Keratinocyte (primary cell): ENCODE measurements at regions not wholly inside any gene's neighbourhood (a gene's known extent, or its start where the extent isn't known, plus 50 kb on each side); places are given as distances from the start of the nearest gene placed in this dataset.

Experiments used
- DNase-seq: peaks from one replicate; pipeline ENCODE4 v3.0.0-alpha.2; 2011; ENCODE audit warnings: low read depth, missing footprints, low spot score
- FAIRE-seq: peaks from 2 replicates; lab custom pipeline; 2011; peaks lifted over from hg19 to GRCh38; lab: Jason Lieb, UNC
- H2AFZ ChIP-seq: 2 replicates; pipeline ENCODE4 v1.6.0; 2012; ENCODE audit warnings: low read length, control low read depth, inconsistent platforms; ENCODE audit not compliant: control insufficient read depth
- H3K27ac ChIP-seq: 2 replicates; pipeline ENCODE4 v1.5.1; 2011; ENCODE audit warnings: low read length; ENCODE audit not compliant: control insufficient read depth, insufficient read depth
- H3K27me3 ChIP-seq: 3 replicates; pipeline ENCODE4 v1.6.0; 2011; ENCODE audit warnings: low read length; ENCODE audit not compliant: control insufficient read depth, insufficient read depth; ENCODE audit errors: extremely low read depth
- H3K36me3 ChIP-seq, 2 experiments: 2 replicates in 1 of 2; 3 replicates in 1 of 2; pipeline ENCODE4 v1.5.1; 2011; ENCODE audit warnings: low read length in 2 of 2, mild to moderate bottlenecking in 1 of 2; ENCODE audit not compliant: control insufficient read depth in 2 of 2, insufficient read depth in 2 of 2; ENCODE audit errors: extremely low read depth in 1 of 2
- H3K4me1 ChIP-seq: 3 replicates; pipeline ENCODE4 v1.5.1; 2011; ENCODE audit warnings: low read length; ENCODE audit not compliant: control insufficient read depth, insufficient read depth; ENCODE audit errors: extremely low read depth
- H3K4me2 ChIP-seq: 3 replicates; pipeline ENCODE4 v1.6.0; 2011; ENCODE audit warnings: low read depth, low read length; ENCODE audit not compliant: control insufficient read depth, insufficient read depth; ENCODE audit errors: extremely low read depth
- H3K4me3 ChIP-seq, 3 experiments: fragments of 200-600 bp in 1 of 3; sonication (generic) in 1 of 3; 2 replicates in 2 of 3; 3 replicates in 1 of 3; pipeline ENCODE4 v1.5.1; 2011 to 2016; ENCODE audit warnings: low read length in 3 of 3, mild to moderate bottlenecking in 3 of 3, control low read depth in 2 of 3, inconsistent platforms in 1 of 3, low read depth in 1 of 3, mixed read lengths in 1 of 3, mixed run types in 1 of 3, moderate library complexity in 1 of 3; ENCODE audit not compliant: control insufficient read depth in 2 of 3, insufficient read depth in 2 of 3; ENCODE audit errors: extremely low read depth in 1 of 3
- H3K79me2 ChIP-seq: 2 replicates; pipeline ENCODE4 v1.6.0; 2012; ENCODE audit warnings: low read length; ENCODE audit not compliant: control insufficient read depth, insufficient read depth
- H3K9ac ChIP-seq: 3 replicates; pipeline ENCODE4 v1.6.0; 2011; ENCODE audit warnings: low read length; ENCODE audit not compliant: control insufficient read depth, insufficient read depth; ENCODE audit errors: extremely low read depth
- H3K9me1 ChIP-seq: 3 replicates; pipeline ENCODE4 v1.6.0; 2011; ENCODE audit warnings: low read length; ENCODE audit not compliant: control insufficient read depth, insufficient read depth; ENCODE audit errors: extremely low read depth
- H3K9me3 ChIP-seq: 2 replicates; pipeline ENCODE4 v1.5.1; 2012; ENCODE audit warnings: low read depth, low read length; ENCODE audit not compliant: control insufficient read depth
- H4K20me1 ChIP-seq: 3 replicates; pipeline ENCODE4 v1.6.0; 2011; ENCODE audit warnings: low read length; ENCODE audit not compliant: control insufficient read depth, insufficient read depth; ENCODE audit errors: extremely low read depth
- CTCF ChIP-seq, 3 experiments: IDR thresholded peaks in 1 of 3; conservative IDR thresholded peaks in 1 of 3; optimal IDR thresholded peaks in 1 of 3; 2 replicates in 2 of 3; 3 replicates in 1 of 3; pipeline versions ENCODE3 to v1.5.1; 2011; ENCODE audit warnings: low read length in 3 of 3, mild to moderate bottlenecking in 3 of 3, moderate library complexity in 2 of 3, control low read depth in 1 of 3, inconsistent platforms in 1 of 3; ENCODE audit not compliant: insufficient read depth in 2 of 3; ENCODE audit errors: extremely low read depth in 1 of 3
- EZH2 ChIP-seq: IDR thresholded peaks from one replicate; pipeline ENCODE4 v1.6.1; 2012; ENCODE audit warnings: inconsistent platforms, mild to moderate bottlenecking, low read length, moderate library complexity
- dilution Hi-C: fragments of 300-500 bp; cut with MboI; formaldehyde crosslinking; loops from one replicate; pipeline ENCODE4 v1.7.0; 2020; ENCODE audit warnings: low sequenced_read_pairs; ENCODE audit not compliant: extremely low pct_ligation_motif_present

GRCh38 chr22:22137891-22138290, 106.7 kb upstream of the VPREB1 start:
- H3K27me3 ChIP-seq = no peaks in the 10 kb centered on the region
- no peak overlapping the region for H3K4me2 ChIP-seq
- no peak overlapping the region for H3K4me3 ChIP-seq
- no peaks in the 10 kb centered on the region for H4K20me1 ChIP-seq
- no peak for DNase-seq
- H3K9ac ChIP-seq = no peak overlapping the region
- no peaks in the 10 kb centered on the region for H3K9me3 ChIP-seq
- H3K36me3 ChIP-seq = no peaks in the 10 kb centered on the region
- H3K4me1 ChIP-seq = peaks cover 5% of the 10 kb centered on the region
- FAIRE-seq = no peak
- TF ChIP-seq CTCF (optimal IDR thresholded peaks at IDR 0.05 in 1 of 3, IDR thresholded peaks at IDR 0.05 in 1 of 3, conservative IDR thresholded peaks at IDR 0.05 in 1 of 3; ENCODE audit: extremely low read depth in 1 of 3, insufficient read depth in 2 of 3, low read length in 3 of 3) (no peak), EZH2 (no peak)
- no peaks in the 10 kb centered on the region for H3K79me2 ChIP-seq
- dilution Hi-C loops = no loop called here
- H3K27ac ChIP-seq = no peak overlapping the region
- H2AFZ ChIP-seq = no peak overlapping the region
- no peaks in the 10 kb centered on the region for H3K9me1 ChIP-seq

- Histone ChIP-seq H2AFZ (no peak overlapping the region), H3K9me1 (no peaks in the 10 kb centered on the region), H3K9me3 (no peaks in the 10 kb centered on the region), H3K27ac (no peak overlapping the region), H4K20me1 (no peaks in the 10 kb centered on the region), H3K4me1 (no peaks in the 10 kb centered on the region), H3K79me2 (no peaks in the 10 kb centered on the region), H3K9ac (no peak overlapping the region), H3K4me2 (no peak overlapping the region), H3K27me3 (no peaks in the 10 kb centered on the region), H3K36me3 (no peaks in the 10 kb centered on the region), H3K4me3 (no peak overlapping the region)
- no peak for FAIRE-seq
- TF ChIP-seq EZH2 (no peak), CTCF (optimal IDR thresholded peaks at IDR 0.05 in 1 of 3, IDR thresholded peaks at IDR 0.05 in 1 of 3, conservative IDR thresholded peaks at IDR 0.05 in 1 of 3; ENCODE audit: extremely low read depth in 1 of 3, insufficient read depth in 2 of 3, low read length in 3 of 3) (no peak)
- DNase-seq = no peak
- dilution Hi-C loops = no loop called here
Measured at GRCh38 chr22:22133910-22134309, 110.7 kb upstream of the VPREB1 start.
